GM20431 (cell line): ENCODE measurements at regions not wholly inside any gene's neighbourhood (a gene's known extent, or its start where the extent isn't known, plus 50 kb on each side); places are given as distances from the start of the nearest gene placed in this dataset.
"Not testable (repeated sequence)": the region's sequence is repeated elsewhere in the genome, so short reads cannot be mapped to it uniquely, and the experiment has no call there.

ENCODE experiments used
- in situ Hi-C: fragments of 300-500 bp; cut with MseI, MboI; formaldehyde crosslinking; loops from one replicate; pipeline ENCODE4 v1.15.0; 2020; ENCODE audit warnings: low sequenced_read_pairs; ENCODE audit not compliant: unreplicated experiment

GRCh38 chr6:8858854-8859331, 423.5 kb upstream of the SLC35B3 start:
- in situ Hi-C loops: no loop called here

GRCh38 chr6:8857160-8857559, 421.8 kb upstream of the SLC35B3 start:
- in situ Hi-C loops: no loop called here

DNA sequence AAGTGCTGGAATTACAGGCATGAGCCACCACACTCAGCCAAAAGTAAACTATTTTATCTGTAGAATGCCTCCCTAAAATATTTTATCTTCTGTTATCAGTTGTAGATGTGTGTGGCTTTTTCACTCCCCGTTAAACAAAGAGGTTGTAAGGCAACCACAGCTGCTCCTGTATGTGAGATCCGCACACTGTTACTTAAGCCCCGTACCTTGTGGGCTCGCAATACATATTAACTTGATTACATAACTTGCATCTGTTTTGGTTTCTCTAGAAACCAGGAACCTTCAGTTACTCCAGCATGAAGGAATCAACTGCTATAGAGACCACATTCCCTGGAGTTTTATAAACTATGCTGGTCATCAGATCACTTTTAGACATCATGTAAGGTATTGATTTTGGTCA, 420.1 kb upstream of the SLC35B3 start:
- in situ Hi-C loops: no loop called here

- in situ Hi-C loops: no loop called here
Observed at GRCh38 chr6:8852332-8852731, 417.0 kb upstream of the SLC35B3 start.

- in situ Hi-C loops: not testable (repeated sequence)
Observed at GRCh38 chr6:8846680-8847079, 411.3 kb upstream of the SLC35B3 start.

GRCh38 chr6:8845690-8846089, 410.3 kb upstream of the SLC35B3 start:
- in situ Hi-C loops: no loop called here

- in situ Hi-C loops: no loop called here
Observed at GRCh38 chr6:8844968-8845367, 409.6 kb upstream of the SLC35B3 start.

DNA sequence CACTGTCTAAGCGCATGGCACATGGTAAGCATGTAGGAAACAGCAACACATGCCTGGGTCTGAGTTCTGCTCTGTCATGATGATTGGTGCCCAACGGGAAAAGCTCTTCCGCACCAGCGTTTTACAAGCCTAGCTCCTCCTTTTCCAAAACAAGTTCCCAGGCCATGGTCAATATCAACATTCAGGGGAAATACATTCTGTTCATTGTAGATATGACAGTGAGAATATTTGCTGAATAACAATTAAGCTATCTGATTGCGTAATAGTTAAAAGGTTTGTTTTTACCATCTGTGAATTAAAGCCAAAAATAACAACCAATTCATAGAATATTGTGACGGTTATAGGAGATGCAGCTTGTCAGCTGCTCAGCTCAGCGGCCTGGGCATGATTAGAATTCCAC, 404.3 kb upstream of the SLC35B3 start:
- in situ Hi-C loops: no loop called here

DNA sequence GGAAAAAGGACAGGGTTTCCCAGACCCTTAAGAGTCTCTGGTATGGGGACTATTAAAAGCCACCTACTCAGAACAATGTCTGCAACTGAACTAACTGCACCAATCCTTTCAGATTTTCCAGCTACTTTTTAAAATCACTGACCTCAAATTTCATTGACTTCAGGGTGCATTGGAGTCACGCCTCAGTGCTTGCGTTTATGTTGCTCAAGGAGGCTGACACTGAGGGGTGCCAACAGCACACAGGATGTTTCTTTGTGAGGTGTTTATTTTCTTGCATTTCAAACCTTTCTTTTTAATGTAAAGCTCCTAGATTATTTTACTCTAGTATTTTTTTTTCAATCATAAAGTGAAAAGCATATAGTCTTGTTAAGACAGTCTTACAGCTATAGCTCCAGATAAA, 402.0 kb upstream of the SLC35B3 start:
- in situ Hi-C loops: no loop called here

DNA sequence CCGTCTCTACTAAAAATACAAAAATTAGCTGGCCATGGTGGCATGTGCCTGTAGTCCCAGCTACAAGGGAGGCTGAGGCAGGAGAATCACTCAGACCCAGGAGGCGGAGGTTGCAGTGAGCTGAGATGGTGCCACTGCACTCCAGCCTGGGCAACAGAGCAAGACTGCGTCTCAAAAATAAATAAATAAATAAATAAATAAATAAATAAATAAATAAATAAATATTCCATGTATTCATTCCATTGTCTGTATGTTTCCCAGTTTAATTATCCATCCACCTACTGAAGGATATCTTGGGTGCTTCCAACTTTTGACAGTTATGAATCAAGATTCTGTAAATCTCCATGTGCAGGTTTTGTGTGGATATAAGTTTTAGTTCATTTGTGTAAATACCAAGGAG, 397.4 kb upstream of the SLC35B3 start:
- in situ Hi-C loops: not testable (repeated sequence)

GRCh38 chr6:8831366-8832152, 396.2 kb upstream of the SLC35B3 start:
- in situ Hi-C loops: no loop called here

- in situ Hi-C loops: no loop called here
Observed at GRCh38 chr6:8830794-8831193, 395.4 kb upstream of the SLC35B3 start.

DNA sequence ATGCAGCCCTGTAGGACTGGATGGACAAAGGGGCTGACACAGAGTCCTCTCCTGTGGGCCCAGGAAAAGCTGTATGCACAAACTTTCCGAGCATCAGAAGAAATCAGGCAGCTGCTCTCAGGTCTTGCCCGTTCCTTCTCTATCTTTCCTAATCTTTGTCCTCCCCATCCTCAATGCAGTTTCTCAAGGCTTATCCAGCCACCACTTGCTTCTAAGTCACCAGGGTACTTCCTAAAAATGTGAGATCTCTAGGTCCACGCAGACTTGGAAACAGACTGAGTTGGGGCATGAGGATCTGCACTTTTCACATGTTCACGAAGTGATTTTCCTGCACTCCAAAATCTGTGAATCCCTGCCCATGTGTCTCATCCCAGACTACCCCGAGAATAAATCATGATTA, 394.5 kb upstream of the SLC35B3 start:
- in situ Hi-C loops: no loop called here

DNA sequence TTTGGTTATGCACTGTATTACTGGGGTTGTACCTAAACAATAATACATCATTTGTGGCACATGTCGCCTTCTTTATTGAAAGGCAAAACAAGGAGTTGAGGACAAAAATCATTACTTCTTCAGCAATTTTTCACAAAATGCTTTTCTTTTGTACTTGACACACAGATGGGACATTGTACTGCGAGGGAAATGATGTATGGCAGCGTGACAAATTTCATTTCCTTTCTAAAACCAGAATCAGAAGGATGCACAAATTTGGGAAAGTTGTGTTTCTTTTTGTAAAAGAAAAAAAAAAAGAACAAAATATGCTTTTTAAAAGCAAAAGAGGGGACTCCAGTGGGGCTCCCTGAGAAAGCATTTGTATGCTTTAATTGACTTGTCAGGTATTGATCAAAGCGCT, 394.0 kb upstream of the SLC35B3 start:
- in situ Hi-C loops: no loop called here

DNA sequence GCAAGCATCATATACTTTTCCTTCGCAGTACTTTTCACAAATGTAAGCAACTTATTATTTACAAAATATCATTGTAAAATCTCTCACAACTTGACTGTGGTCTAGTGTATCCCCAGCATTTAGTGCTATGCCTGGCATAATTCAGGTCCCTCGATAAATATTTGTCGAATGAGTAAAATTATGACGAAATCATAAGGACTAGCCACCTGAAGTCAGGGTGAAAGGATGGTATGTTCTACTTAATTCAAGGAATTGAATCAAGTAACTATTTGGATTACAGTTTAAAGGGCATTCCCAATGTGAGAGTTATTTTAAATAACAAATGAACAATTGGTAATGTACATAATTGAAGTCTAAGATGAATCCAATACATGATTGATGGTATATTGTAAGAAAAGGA, 393.0 kb upstream of the SLC35B3 start:
- in situ Hi-C loops: no loop called here

DNA sequence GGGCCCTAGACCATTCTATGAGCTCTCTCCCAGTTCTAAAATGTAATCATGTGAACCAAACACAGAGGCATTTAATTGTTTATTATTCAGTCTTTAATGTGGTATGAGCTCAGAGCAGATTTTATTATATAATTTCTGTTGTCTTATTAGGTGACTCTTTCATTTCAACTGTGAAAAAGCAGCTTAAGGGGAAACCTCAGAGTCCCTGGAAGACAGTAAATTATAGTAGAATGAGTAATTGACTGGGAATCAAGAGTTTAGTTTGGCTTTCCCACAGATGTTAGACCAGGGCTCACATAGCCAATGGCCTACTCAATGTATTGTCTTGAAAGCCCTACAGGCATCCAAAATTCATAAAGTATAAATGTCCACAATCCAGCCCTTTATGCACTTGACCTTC, 390.4 kb upstream of the SLC35B3 start:
- in situ Hi-C loops: no loop called here

DNA sequence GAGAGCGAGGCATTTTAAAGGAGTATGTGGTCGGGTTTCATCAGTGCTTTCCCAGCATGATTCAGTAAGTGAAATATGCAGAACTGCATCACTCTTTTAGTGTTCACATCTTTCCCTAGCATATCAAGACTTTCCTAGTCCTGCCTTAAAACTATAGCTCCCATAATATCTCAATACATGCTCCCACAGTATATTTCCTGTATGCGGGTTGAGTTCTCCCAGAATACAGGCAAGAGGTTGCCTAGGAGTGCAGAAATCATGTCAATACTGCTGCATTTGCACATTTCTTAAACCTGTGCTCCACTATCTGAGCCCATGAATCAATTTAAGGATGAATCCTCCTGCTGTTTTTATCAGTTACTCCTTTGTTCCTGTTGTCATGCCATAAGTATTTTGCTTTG, 386.6 kb upstream of the SLC35B3 start:
- in situ Hi-C loops: no loop called here

GRCh38 chr6:8820313-8820712, 385.0 kb upstream of the SLC35B3 start:
- in situ Hi-C loops: no loop called here

GRCh38 chr6:8819446-8819845, 384.1 kb upstream of the SLC35B3 start:
- in situ Hi-C loops: no loop called here

- in situ Hi-C loops: no loop called here
Observed at GRCh38 chr6:8814440-8815000, 379.2 kb upstream of the SLC35B3 start.

DNA sequence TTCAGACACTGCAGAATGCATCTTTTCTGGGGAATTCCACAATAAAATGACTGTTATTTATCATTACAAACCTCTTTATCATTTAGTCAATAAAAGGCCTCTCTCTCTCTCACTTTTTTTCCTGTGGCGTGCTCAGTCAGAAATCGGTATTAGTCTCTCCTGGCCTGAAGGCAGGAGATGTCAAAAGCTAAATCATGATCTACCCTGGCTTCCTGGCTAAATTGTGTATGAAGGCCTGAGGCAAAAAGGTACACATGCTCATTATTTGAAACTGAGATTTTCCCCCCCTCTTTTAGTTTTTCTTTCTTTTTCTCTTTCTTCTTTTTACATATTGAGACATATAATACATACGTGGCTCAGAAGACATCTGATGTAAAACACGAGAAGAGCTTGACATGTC, 375.0 kb upstream of the SLC35B3 start:
- in situ Hi-C loops: no loop called here

GRCh38 chr6:8809662-8810061, 374.3 kb upstream of the SLC35B3 start:
- in situ Hi-C loops: no loop called here
